H1 (cell line): ENCODE measurements at regions not wholly inside any gene's neighbourhood (a gene's known extent, or its start where the extent isn't known, plus 50 kb on each side); places are given as distances from the start of the nearest gene placed in this dataset.

ENCODE experiments used
- NANOG ChIP-seq: IDR thresholded peaks from 2 replicates; pipeline ENCODE4 v1.6.1; 2011; ENCODE audit warnings: low read length, low read depth, mild to moderate bottlenecking, inconsistent platforms; ENCODE audit not compliant: insufficient read depth, poor library complexity, severe bottlenecking
- SAP30 ChIP-seq: fragments of 300-600 bp; sonication (generic); IDR thresholded peaks from 2 replicates; pipeline ENCODE4 v1.7.1; 2012; ENCODE audit warnings: low read length, moderate library complexity, mild to moderate bottlenecking, inconsistent platforms; ENCODE audit not compliant: insufficient read depth, insufficient replicate concordance
- SRF ChIP-seq: IDR thresholded peaks from 2 replicates; pipeline ENCODE4 v1.6.1; 2011; ENCODE audit warnings: mild to moderate bottlenecking, low read depth, low read length, moderate library complexity

- no peak for TF ChIP-seq NANOG
- TF ChIP-seq SAP30 = no peak
- TF ChIP-seq SRF = no peak
These were observed 222.4 kb upstream of the ERCC4 start (continued) for GRCh38 chr16:13697568-13697967.
